Spleen (tissue), 11 donors: ENCODE measurements at regions not wholly inside any gene's neighbourhood (a gene's known extent, or its start where the extent isn't known, plus 50 kb on each side); places are given as distances from the start of the nearest gene placed in this dataset.

Source experiments
- DNase-seq: peaks from one replicate; pipeline ENCODE4 v3.0.0-alpha.2; 2020
- H3K27ac ChIP-seq, 8 donors: fragments of 200-600 bp; sonication (generic) in 7 of 8; 1 replicate in 4 of 8; 2 replicates in 4 of 8; pipeline versions ENCODE4 v1.5.0 to v1.8.0; 2016 to 2021; ENCODE audit warnings: inconsistent platforms in 4 of 8, mild to moderate bottlenecking in 4 of 8, moderate library complexity in 1 of 8
- H3K27me3 ChIP-seq, 7 donors: fragments of 200-600 bp; sonication (generic) in 6 of 7; replicated peaks in 1 of 7; 1 replicate in 4 of 7; 2 replicates in 3 of 7; pipeline versions ENCODE4 v1.5.0 to v1.8.0; 2016 to 2021; ENCODE audit warnings: inconsistent platforms in 3 of 7, mild to moderate bottlenecking in 1 of 7
- H3K36me3 ChIP-seq, 6 donors: fragments of 200-600 bp; sonication (generic) in 5 of 6; 1 replicate in 4 of 6; 2 replicates in 2 of 6; pipeline versions ENCODE4 v1.5.0 to v1.8.0; 2016 to 2021; ENCODE audit warnings: inconsistent platforms in 2 of 6
- H3K4me1 ChIP-seq, 6 donors: fragments of 200-600 bp; sonication (generic) in 5 of 6; 1 replicate in 3 of 6; 2 replicates in 3 of 6; pipeline versions ENCODE4 v1.5.0 to v1.8.0; 2016 to 2021; ENCODE audit warnings: inconsistent platforms in 3 of 6
- H3K4me3 ChIP-seq, 8 donors: fragments of 200-600 bp; sonication (generic) in 7 of 8; 1 replicate in 4 of 8; 2 replicates in 4 of 8; pipeline versions ENCODE4 v1.5.0 to v1.8.0; 2016 to 2021; ENCODE audit warnings: inconsistent platforms in 4 of 8, mild to moderate bottlenecking in 4 of 8, moderate library complexity in 2 of 8
- H3K9me3 ChIP-seq, 8 donors: fragments of 200-600 bp; sonication (generic) in 7 of 8; 1 replicate in 4 of 8; 2 replicates in 4 of 8; pipeline versions ENCODE4 v1.5.0 to v1.8.0; 2016 to 2021; ENCODE audit warnings: inconsistent platforms in 4 of 8
- POLR2A ChIP-seq, 3 donors: fragments of 450-650 bp; IDR thresholded peaks; one replicate each; pipeline ENCODE4 v1.5.1; 2017; ENCODE audit warnings: antibody characterized with exemption in 3 of 3, mild to moderate bottlenecking in 1 of 3
- POLR2AphosphoS5 ChIP-seq, 3 donors: sonication (generic); formaldehyde crosslinking; IDR thresholded peaks; one replicate each; pipeline ENCODE4 v1.5.1; 2017; ENCODE audit warnings: antibody characterized with exemption in 3 of 3
- WGBS, 5 donors: extraction: QIAGEN DNeasy Blood & Tissue Kit in 3 of 5; methylation state at CpG; one replicate each; pipeline versions ENCODE4 v1.1.5 to v1.1.7; 2013 to 2018; 5-methylcytosine and 5-hydroxymethylcytosine counted together
- intact Hi-C: fragments of 100-400 bp; cut with DNase I; formaldehyde crosslinking; loops from one replicate; pipeline ENCODE4 v1.15.0; 2023; ENCODE audit warnings: low total_unique reads
- TF ChIP-seq, protein P1 (sequence below), 11 experiments: fragments of 200-600 bp in 7 of 11; fragments of 450-650 bp in 4 of 11; sonication (generic) in 4 of 11; IDR thresholded peaks in 8 of 11; conservative IDR thresholded peaks in 3 of 11; 1 replicate in 7 of 11; 2 replicates in 4 of 11; pipeline versions ENCODE4 v1.4.0 to v1.8.0; 2016 to 2021; ENCODE audit warnings: antibody characterized with exemption in 11 of 11, inconsistent platforms in 4 of 11, mild to moderate bottlenecking in 1 of 11
- donor health status: healthy with polysubstance abuse.
- donor health status: DM: no; HTN: no; CAD: no; lungs with moderate emphysema.
- donor health status: DM: no; HTN: no; CAD: no.
- donor health status: Bipolar disorder and iron deficiency.
- donor health status: healthy.
- donor health status: DM: no; HTN: no; CAD: no.
- donor health status: DM: yes; HTN: yes; CAD: no.

DNA sequence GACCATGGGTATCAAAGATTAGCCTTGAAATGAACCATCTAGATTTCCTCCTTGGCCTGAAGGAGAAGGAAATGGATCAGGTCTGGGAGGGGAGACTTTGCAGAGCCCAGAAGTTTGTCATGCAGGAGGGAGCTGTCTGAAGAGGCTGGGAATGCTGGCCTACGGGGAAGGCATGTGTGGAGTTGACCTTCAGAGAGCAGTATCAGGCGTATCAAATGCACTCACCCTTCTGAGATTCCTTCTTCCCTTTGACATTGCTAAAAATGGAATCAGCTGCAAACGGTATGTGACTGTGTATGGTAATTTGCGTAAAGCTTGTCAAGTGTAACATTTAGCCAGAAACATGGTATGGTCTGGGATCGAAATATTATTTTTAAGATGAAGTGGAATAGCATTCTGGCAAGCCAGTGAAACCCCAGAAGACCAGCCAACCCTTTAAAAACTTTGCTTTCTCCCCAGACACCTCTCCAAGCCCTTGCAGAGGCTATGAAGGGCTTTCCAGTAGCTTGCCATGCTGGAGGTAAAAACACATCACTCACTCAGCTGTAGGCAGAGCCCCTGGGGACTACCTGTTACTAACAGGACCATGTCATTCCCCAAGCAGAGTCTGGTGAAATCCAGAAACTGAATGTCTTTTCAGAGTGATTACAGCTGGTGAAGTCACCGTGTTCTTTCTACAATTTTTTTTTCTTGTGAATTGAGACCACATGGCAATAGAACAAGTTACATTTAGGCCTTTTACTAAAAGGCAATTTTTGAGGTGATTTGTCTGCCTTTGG, 174.7 kb upstream of the SLC24A5 start:
- intact Hi-C loops = no loop called here
- H3K4me1 ChIP-seq = no peaks in the 10 kb centered on the region
- H3K36me3 ChIP-seq = no peaks in the 10 kb centered on the region
- no peaks in the 10 kb centered on the region for H3K27me3 ChIP-seq
- H3K27ac ChIP-seq = no peak overlapping the region
- DNase-seq = no peak
- H3K9me3 ChIP-seq = no peaks in the 10 kb centered on the region
- H3K4me3 ChIP-seq = no peak overlapping the region
- WGBS, 5 donors = 65 to 74% (median 73%) methylated on average over 6 of the region's 6 CpGs
- TF ChIP-seq, protein P1, sequence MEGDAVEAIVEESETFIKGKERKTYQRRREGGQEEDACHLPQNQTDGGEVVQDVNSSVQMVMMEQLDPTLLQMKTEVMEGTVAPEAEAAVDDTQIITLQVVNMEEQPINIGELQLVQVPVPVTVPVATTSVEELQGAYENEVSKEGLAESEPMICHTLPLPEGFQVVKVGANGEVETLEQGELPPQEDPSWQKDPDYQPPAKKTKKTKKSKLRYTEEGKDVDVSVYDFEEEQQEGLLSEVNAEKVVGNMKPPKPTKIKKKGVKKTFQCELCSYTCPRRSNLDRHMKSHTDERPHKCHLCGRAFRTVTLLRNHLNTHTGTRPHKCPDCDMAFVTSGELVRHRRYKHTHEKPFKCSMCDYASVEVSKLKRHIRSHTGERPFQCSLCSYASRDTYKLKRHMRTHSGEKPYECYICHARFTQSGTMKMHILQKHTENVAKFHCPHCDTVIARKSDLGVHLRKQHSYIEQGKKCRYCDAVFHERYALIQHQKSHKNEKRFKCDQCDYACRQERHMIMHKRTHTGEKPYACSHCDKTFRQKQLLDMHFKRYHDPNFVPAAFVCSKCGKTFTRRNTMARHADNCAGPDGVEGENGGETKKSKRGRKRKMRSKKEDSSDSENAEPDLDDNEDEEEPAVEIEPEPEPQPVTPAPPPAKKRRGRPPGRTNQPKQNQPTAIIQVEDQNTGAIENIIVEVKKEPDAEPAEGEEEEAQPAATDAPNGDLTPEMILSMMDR (IDR thresholded peaks at IDR 0.05 in 8 of 11, conservative IDR thresholded peaks at IDR 0.05 in 3 of 11) = no peak
- TF ChIP-seq POLR2A (IDR thresholded peaks at IDR 0.05) (no peak), POLR2AphosphoS5 (IDR thresholded peaks at IDR 0.05) (no peak)

- Histone ChIP-seq H3K4me3 (no peak overlapping the region), H3K4me1 (no peaks in the 10 kb centered on the region), H3K9me3 (no peaks in the 10 kb centered on the region), H3K36me3 (no peaks in the 10 kb centered on the region), H3K27ac (no peak overlapping the region), H3K27me3 (no peaks in the 10 kb centered on the region)
- intact Hi-C loops = no loop called here
- no peak for DNase-seq
- TF ChIP-seq POLR2A (IDR thresholded peaks at IDR 0.05) = no peak
- TF ChIP-seq, protein P1 (IDR thresholded peaks at IDR 0.05 in 8 of 11, conservative IDR thresholded peaks at IDR 0.05 in 3 of 11) = no peak
- 89 to 97% (median 93%) methylated on average over 4 of the region's 4 CpGs for WGBS, 5 donors
These were observed 171.0 kb upstream of the SLC24A5 start for GRCh38 chr15:47949815-47950214.

DNA sequence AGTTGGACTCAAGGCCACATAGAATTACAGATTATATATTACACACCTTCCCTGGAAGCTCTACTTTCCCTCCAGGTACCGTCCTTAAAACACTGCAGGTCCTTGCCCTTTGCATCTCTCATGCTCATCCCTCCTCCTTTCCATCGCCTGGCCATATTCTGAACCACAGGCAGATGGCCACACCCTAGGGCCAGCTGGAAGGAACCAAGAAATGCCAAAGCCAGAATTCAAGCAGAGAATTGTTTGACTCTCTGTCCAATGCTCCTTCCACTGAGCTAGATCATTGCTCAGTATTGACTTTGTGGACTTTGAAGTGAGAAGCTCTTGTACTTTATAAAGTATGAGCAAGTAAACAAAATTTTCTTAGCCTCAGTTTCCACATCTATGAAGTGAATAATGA, 170.3 kb upstream of the SLC24A5 start:
- DNase-seq = no peak
- H3K27ac ChIP-seq = no peak overlapping the region
- no peaks in the 10 kb centered on the region for H3K27me3 ChIP-seq
- H3K4me1 ChIP-seq = no peaks in the 10 kb centered on the region
- H3K36me3 ChIP-seq = no peaks in the 10 kb centered on the region
- no peaks in the 10 kb centered on the region for H3K9me3 ChIP-seq
- intact Hi-C loops = no loop called here
- H3K4me3 ChIP-seq = no peak overlapping the region
- WGBS, 5 donors = 87 to 97% (median 91%) methylated on average over 2 of the region's 2 CpGs
- no peak for TF ChIP-seq POLR2A (IDR thresholded peaks at IDR 0.05)
- TF ChIP-seq, protein P1 (IDR thresholded peaks at IDR 0.05 in 8 of 11, conservative IDR thresholded peaks at IDR 0.05 in 3 of 11) = no peak
- no peak for TF ChIP-seq POLR2AphosphoS5 (IDR thresholded peaks at IDR 0.05)

GRCh38 chr15:47951781-47952180, 169.0 kb upstream of the SLC24A5 start:
- 88 to 100% (median 93%) methylated on average over 2 of the region's 2 CpGs for WGBS, 5 donors
- Histone ChIP-seq H3K27me3 (no peaks in the 10 kb centered on the region), H3K4me1 (no peaks in the 10 kb centered on the region), H3K27ac (no peak overlapping the region), H3K9me3 (no peaks in the 10 kb centered on the region), H3K36me3 (no peaks in the 10 kb centered on the region), H3K4me3 (no peak overlapping the region)
- TF ChIP-seq POLR2AphosphoS5 (IDR thresholded peaks at IDR 0.05) (no peak), POLR2A (IDR thresholded peaks at IDR 0.05) (no peak)
- TF ChIP-seq, protein P1 (IDR thresholded peaks at IDR 0.05 in 8 of 11, conservative IDR thresholded peaks at IDR 0.05 in 3 of 11) = no peak
- DNase-seq = no peak
- intact Hi-C loops = no loop called here
